PC-9 (cell line): ENCODE measurements at regions not wholly inside any gene's neighbourhood (a gene's known extent, or its start where the extent isn't known, plus 50 kb on each side); places are given as distances from the start of the nearest gene placed in this dataset.

Experiments used
- BruUV-seq: library from RNA; stranded (reverse); fragments of 400-500 nt; replicated peaks from 2 replicates; lab custom pipeline; 2021; lab: Mats Ljungman, UMichigan
- CTCF ChIA-PET: fragments of 300-600 bp; sonication (Branson Sonifier 250); formaldehyde crosslinking; loops from one replicate; lab custom pipeline; 2022; ENCODE audit warnings: antibody characterized with exemption; lab: Charles Lee
- POLR2A ChIA-PET: fragments of 300-600 bp; sonication (Branson Sonifier 250); formaldehyde crosslinking; loops from one replicate; lab custom pipeline; 2022; ENCODE audit warnings: antibody characterized with exemption; ENCODE audit not compliant: unreplicated experiment; lab: Charles Lee
- DNase-seq, 2 experiments: peaks; one replicate each; pipeline versions ENCODE4 v3.0.0 to v3.0.0-alpha.2; 2015 to 2022; ENCODE audit warnings: mixed read lengths in 1 of 2
- H2AFZ ChIP-seq: fragments of 200-600 bp; sonication (generic); 2 replicates; pipeline ENCODE4 v1.8.1; 2017; ENCODE audit warnings: antibody characterized with exemption
- H3F3A ChIP-seq: fragments of 200-600 bp; sonication (generic); 2 replicates; pipeline ENCODE4 v1.8.1; 2017; ENCODE audit warnings: antibody characterized with exemption, mild to moderate bottlenecking, low read depth; ENCODE audit not compliant: insufficient read depth
- H3K27ac ChIP-seq: fragments of 200-600 bp; sonication (generic); 2 replicates; pipeline ENCODE4 v1.6.1; 2016; ENCODE audit warnings: mixed run types
- H3K27me3 ChIP-seq: fragments of 200-600 bp; sonication (generic); 2 replicates; pipeline ENCODE4 v1.6.1; 2016; ENCODE audit warnings: low read depth, mixed run types; ENCODE audit not compliant: insufficient read depth
- H3K36me3 ChIP-seq: fragments of 200-600 bp; sonication (generic); 2 replicates; pipeline ENCODE4 v1.6.1; 2016; ENCODE audit warnings: low read depth, mixed run types
- H3K4me1 ChIP-seq: fragments of 200-600 bp; sonication (generic); replicated peaks from 2 replicates; pipeline ENCODE4 v1.6.1; 2016; ENCODE audit warnings: mixed run types; ENCODE audit not compliant: insufficient read depth
- H3K4me2 ChIP-seq: fragments of 200-600 bp; sonication (generic); 2 replicates; pipeline ENCODE4 v1.6.1; 2017; ENCODE audit warnings: mixed run types
- H3K4me3 ChIP-seq: fragments of 200-600 bp; sonication (generic); 2 replicates; pipeline ENCODE4 v1.6.1; 2016; ENCODE audit warnings: mixed run types
- H3K79me2 ChIP-seq: fragments of 200-600 bp; sonication (generic); 2 replicates; pipeline ENCODE4 v1.6.1; 2017; ENCODE audit warnings: low read depth, mixed run types
- H3K9me2 ChIP-seq: fragments of 200-600 bp; sonication (generic); 2 replicates; pipeline ENCODE4 v1.8.1; 2017; ENCODE audit warnings: mild to moderate bottlenecking; ENCODE audit not compliant: insufficient read depth
- H3K9me3 ChIP-seq: fragments of 200-600 bp; sonication (generic); 2 replicates; pipeline ENCODE4 v1.8.1; 2016; ENCODE audit warnings: low read depth; ENCODE audit not compliant: insufficient read depth
- H4K20me1 ChIP-seq: fragments of 200-600 bp; sonication (generic); 2 replicates; pipeline ENCODE4 v1.8.1; 2017; ENCODE audit not compliant: insufficient read depth
- CTCF ChIP-seq: fragments of 200-600 bp; sonication (generic); conservative IDR thresholded peaks from 2 replicates; pipeline ENCODE4 v1.6.1; 2017; ENCODE audit warnings: mixed run types, antibody characterized with exemption, mild to moderate bottlenecking, moderate library complexity
- EZH2 ChIP-seq: fragments of 200-600 bp; sonication (generic); IDR thresholded peaks from 2 replicates; pipeline ENCODE4 v1.8.0; 2017; ENCODE audit warnings: antibody characterized with exemption, low read depth
- intact Hi-C: fragments of 100-400 bp; cut with micrococcal nuclease; formaldehyde crosslinking; loops from one replicate; pipeline ENCODE4 v1.10.0; 2022; ENCODE audit not compliant: unreplicated experiment

- H3K4me3 ChIP-seq: no peak overlapping the region
- H2AFZ ChIP-seq: no peak overlapping the region
- ChIA-PET POLR2A (no interaction called here), CTCF (no interaction called here)
- no peaks in the 10 kb centered on the region for H3F3A ChIP-seq
- no peaks in the 10 kb centered on the region for H3K4me1 ChIP-seq
- H3K36me3 ChIP-seq: no peaks in the 10 kb centered on the region
- H3K9me3 ChIP-seq: no peaks in the 10 kb centered on the region
- intact Hi-C loops: no loop called here
- no TSS peak for BruUV-seq
- no peaks in the 10 kb centered on the region for H3K79me2 ChIP-seq
- no peak overlapping the region for H3K27ac ChIP-seq
- no peaks in the 10 kb centered on the region for H3K9me2 ChIP-seq
- peaks cover 14% of the 10 kb centered on the region for H3K27me3 ChIP-seq
- H3K4me2 ChIP-seq: no peak overlapping the region
- DNase-seq: no peak
- TF ChIP-seq EZH2: no peak
- no peak for TF ChIP-seq CTCF
- no peaks in the 10 kb centered on the region for H4K20me1 ChIP-seq
Observed at GRCh38 chr9:85200726-85201404, 531.3 kb downstream of the NTRK2 start.

GRCh38 chr9:85199866-85200495 lies 530.5 kb downstream of the NTRK2 start:
- CTCF ChIA-PET: no interaction called here
- Histone ChIP-seq H2AFZ (no peak overlapping the region), H4K20me1 (no peaks in the 10 kb centered on the region), H3K27ac (no peak overlapping the region), H3K9me2 (no peaks in the 10 kb centered on the region), H3K36me3 (no peaks in the 10 kb centered on the region), H3K27me3 (peaks cover 14% of the 10 kb centered on the region), H3K4me1 (no peaks in the 10 kb centered on the region), H3K4me2 (no peak overlapping the region), H3K79me2 (no peaks in the 10 kb centered on the region), H3K9me3 (no peaks in the 10 kb centered on the region), H3F3A (no peaks in the 10 kb centered on the region), H3K4me3 (no peak overlapping the region)
- DNase-seq: no peak
- POLR2A ChIA-PET: no interaction called here
- TF ChIP-seq CTCF (no peak), EZH2 (no peak)
- BruUV-seq: no TSS peak
- intact Hi-C loops: no loop called here

- H3K79me2 ChIP-seq: no peaks in the 10 kb centered on the region
- no peak overlapping the region for H3K4me2 ChIP-seq
- TF ChIP-seq CTCF (no peak), EZH2 (no peak)
- no TSS peak for BruUV-seq
- intact Hi-C loops: no loop called here
- H4K20me1 ChIP-seq: no peaks in the 10 kb centered on the region
- no peak overlapping the region for H2AFZ ChIP-seq
- no peaks in the 10 kb centered on the region for H3K9me3 ChIP-seq
- ChIA-PET POLR2A (no interaction called here), CTCF (no interaction called here)
- no peaks in the 10 kb centered on the region for H3F3A ChIP-seq
- H3K27me3 ChIP-seq: peaks cover 9% of the 10 kb centered on the region
- H3K36me3 ChIP-seq: no peaks in the 10 kb centered on the region
- no peaks in the 10 kb centered on the region for H3K4me1 ChIP-seq
- DNase-seq: no peak
- no peak overlapping the region for H3K4me3 ChIP-seq
- no peak overlapping the region for H3K27ac ChIP-seq
- H3K9me2 ChIP-seq: no peaks in the 10 kb centered on the region; the same call in 1 of the 2 replicates
Observed at GRCh38 chr9:85192750-85193149, 523.2 kb downstream of the NTRK2 start.
